ENCODE measurements at regions not wholly inside any gene's neighbourhood (a gene's known extent, or its start where the extent isn't known, plus 50 kb on each side); places are given as distances from the start of the nearest gene placed in this dataset.
A peak's percentile ranks its signal among the peaks of the same experiment; 100 is the strongest.

DNA sequence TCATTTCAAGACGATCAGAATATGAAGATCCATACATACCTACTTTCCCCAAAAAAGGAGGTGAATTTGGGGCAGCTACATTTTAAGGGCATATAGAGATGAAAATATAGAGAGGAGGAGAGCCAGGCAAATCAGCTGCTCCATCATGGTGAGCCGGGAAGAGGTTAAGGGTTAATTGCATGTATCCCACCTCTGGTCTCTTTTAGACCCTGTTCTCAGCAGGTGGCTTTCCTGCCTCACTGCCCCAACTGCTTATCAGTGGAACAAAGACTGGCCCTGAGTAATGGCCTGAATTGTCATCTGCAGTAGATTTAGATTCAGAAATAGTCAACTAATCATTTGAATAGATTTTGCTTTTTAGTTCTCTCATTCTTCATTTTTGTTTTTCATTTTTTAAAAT, 206.6 kb downstream of the SPRY2 start:
- no peaks in the 10 kb centered on the region for H3K79me2 ChIP-seq (ENCODE audit: control insufficient read depth, insufficient read depth, low read length)
- DNase-seq (ENCODE audit: low read depth, low spot score) = no peak
- H3K27me3 ChIP-seq (ENCODE audit: control insufficient read depth, extremely low read depth, insufficient read depth, low read length) = no peaks in the 10 kb centered on the region
- no peaks in the 10 kb centered on the region for H4K20me1 ChIP-seq (ENCODE audit: control insufficient read depth, extremely low read depth, insufficient read depth, low read length)
- no peaks in the 10 kb centered on the region for H3K36me3 ChIP-seq (ENCODE audit: control insufficient read depth in 2 of 2, extremely low read depth in 1 of 2, insufficient read depth in 2 of 2, low read length in 2 of 2)
- H3K27ac ChIP-seq (ENCODE audit: control insufficient read depth, insufficient read depth, low read length) = no peak overlapping the region
- no peaks in the 10 kb centered on the region for H3K9me1 ChIP-seq (ENCODE audit: control insufficient read depth, extremely low read depth, insufficient read depth, low read length)
- TF ChIP-seq EZH2 (IDR thresholded peaks at IDR 0.05; ENCODE audit: low read length) = no peak
- TF ChIP-seq, protein P1, sequence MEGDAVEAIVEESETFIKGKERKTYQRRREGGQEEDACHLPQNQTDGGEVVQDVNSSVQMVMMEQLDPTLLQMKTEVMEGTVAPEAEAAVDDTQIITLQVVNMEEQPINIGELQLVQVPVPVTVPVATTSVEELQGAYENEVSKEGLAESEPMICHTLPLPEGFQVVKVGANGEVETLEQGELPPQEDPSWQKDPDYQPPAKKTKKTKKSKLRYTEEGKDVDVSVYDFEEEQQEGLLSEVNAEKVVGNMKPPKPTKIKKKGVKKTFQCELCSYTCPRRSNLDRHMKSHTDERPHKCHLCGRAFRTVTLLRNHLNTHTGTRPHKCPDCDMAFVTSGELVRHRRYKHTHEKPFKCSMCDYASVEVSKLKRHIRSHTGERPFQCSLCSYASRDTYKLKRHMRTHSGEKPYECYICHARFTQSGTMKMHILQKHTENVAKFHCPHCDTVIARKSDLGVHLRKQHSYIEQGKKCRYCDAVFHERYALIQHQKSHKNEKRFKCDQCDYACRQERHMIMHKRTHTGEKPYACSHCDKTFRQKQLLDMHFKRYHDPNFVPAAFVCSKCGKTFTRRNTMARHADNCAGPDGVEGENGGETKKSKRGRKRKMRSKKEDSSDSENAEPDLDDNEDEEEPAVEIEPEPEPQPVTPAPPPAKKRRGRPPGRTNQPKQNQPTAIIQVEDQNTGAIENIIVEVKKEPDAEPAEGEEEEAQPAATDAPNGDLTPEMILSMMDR (optimal IDR thresholded peaks at IDR 0.05 in 1 of 3, IDR thresholded peaks at IDR 0.05 in 1 of 3, conservative IDR thresholded peaks at IDR 0.05 in 1 of 3; ENCODE audit: extremely low read depth in 1 of 3, insufficient read depth in 2 of 3, low read length in 3 of 3) = no peak
- dilution Hi-C loops (cut with MboI; ENCODE audit: extremely low pct_ligation_motif_present, low sequenced_read_pairs) = no loop called here
- no peak for FAIRE-seq
- no peak overlapping the region for H3K4me2 ChIP-seq (ENCODE audit: control insufficient read depth, extremely low read depth, insufficient read depth, low read depth, low read length)
- no peak overlapping the region for H3K9ac ChIP-seq (ENCODE audit: control insufficient read depth, extremely low read depth, insufficient read depth, low read length)
- no peak overlapping the region for H2AFZ ChIP-seq (ENCODE audit: control insufficient read depth, low read length)
- H3K4me3 ChIP-seq (ENCODE audit: control insufficient read depth in 2 of 3, extremely low read depth in 1 of 3, insufficient read depth in 2 of 3, low read depth in 1 of 3, low read length in 3 of 3) = no peak overlapping the region
- no peaks in the 10 kb centered on the region for H3K9me3 ChIP-seq (ENCODE audit: control insufficient read depth, low read depth, low read length)
- no peaks in the 10 kb centered on the region for H3K4me1 ChIP-seq (ENCODE audit: control insufficient read depth, extremely low read depth, insufficient read depth, low read length)

DNA sequence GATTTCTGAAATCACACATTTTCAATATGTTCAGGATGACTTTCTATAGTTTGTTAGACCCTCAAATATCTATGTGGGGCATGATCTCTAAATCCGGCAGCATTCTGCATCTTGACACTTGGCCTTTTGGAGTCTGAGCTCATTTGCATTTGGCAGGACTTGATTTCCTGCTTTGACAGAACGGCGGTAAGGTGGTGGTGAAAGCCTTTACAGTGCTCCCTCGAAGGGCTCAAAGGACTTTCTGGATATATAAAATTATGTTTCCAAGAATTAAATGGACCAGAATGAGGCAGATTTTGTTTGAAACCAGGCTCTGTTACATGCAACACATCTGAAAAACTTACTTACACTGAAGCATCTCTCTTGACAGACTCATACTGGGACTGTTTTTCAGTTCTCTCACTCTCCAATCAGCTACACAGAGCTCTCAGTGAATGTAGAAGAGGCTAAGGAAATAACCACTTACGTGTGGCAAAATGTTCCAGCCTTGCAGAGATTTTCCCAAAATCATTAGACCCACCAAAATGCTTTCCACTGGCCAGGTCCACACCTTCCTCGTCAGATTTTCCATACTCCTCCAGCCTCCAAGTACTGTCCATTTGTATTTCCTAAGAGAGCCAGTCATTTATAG, 207.2 kb downstream of the SPRY2 start:
- Histone ChIP-seq H3K4me2 (ENCODE audit: control insufficient read depth, extremely low read depth, insufficient read depth, low read depth, low read length) (no peak overlapping the region), H3K9me1 (ENCODE audit: control insufficient read depth, extremely low read depth, insufficient read depth, low read length) (no peaks in the 10 kb centered on the region), H3K4me3 (ENCODE audit: control insufficient read depth in 2 of 3, extremely low read depth in 1 of 3, insufficient read depth in 2 of 3, low read depth in 1 of 3, low read length in 3 of 3) (no peak overlapping the region), H3K27ac (ENCODE audit: control insufficient read depth, insufficient read depth, low read length) (no peak overlapping the region), H4K20me1 (ENCODE audit: control insufficient read depth, extremely low read depth, insufficient read depth, low read length) (no peaks in the 10 kb centered on the region), H3K27me3 (ENCODE audit: control insufficient read depth, extremely low read depth, insufficient read depth, low read length) (no peaks in the 10 kb centered on the region), H3K79me2 (ENCODE audit: control insufficient read depth, insufficient read depth, low read length) (no peaks in the 10 kb centered on the region), H2AFZ (ENCODE audit: control insufficient read depth, low read length) (peak overlapping the region; percentile 26), H3K9me3 (ENCODE audit: control insufficient read depth, low read depth, low read length) (no peaks in the 10 kb centered on the region), H3K9ac (ENCODE audit: control insufficient read depth, extremely low read depth, insufficient read depth, low read length) (no peak overlapping the region), H3K4me1 (ENCODE audit: control insufficient read depth, extremely low read depth, insufficient read depth, low read length) (no peaks in the 10 kb centered on the region), H3K36me3 (ENCODE audit: control insufficient read depth in 2 of 2, extremely low read depth in 1 of 2, insufficient read depth in 2 of 2, low read length in 2 of 2) (no peaks in the 10 kb centered on the region)
- no peak for FAIRE-seq
- DNase-seq (ENCODE audit: low read depth, low spot score) = no peak
- TF ChIP-seq EZH2 (IDR thresholded peaks at IDR 0.05; ENCODE audit: low read length) = no peak
- dilution Hi-C loops (cut with MboI; ENCODE audit: extremely low pct_ligation_motif_present, low sequenced_read_pairs) = no loop called here

Measured in keratinocyte (primary cell).